CD14-positive monocyte (primary cell): ENCODE measurements at regions not wholly inside any gene's neighbourhood (a gene's known extent, or its start where the extent isn't known, plus 50 kb on each side); places are given as distances from the start of the nearest gene placed in this dataset.

ENCODE experiments used
- DNase-seq, 3 donors: peaks; one replicate each; pipeline ENCODE4 v3.0.0-alpha.2; 2011 to 2022
- H2AFZ ChIP-seq: 2 replicates; pipeline ENCODE4 v1.6.0; 2012; ENCODE audit warnings: mild to moderate bottlenecking, low read depth, low read length, inconsistent platforms; ENCODE audit not compliant: insufficient read depth, poor library complexity, severe bottlenecking
- H3K27ac ChIP-seq, 2 donors: 1 replicate in 1 of 2; 2 replicates in 1 of 2; pipeline ENCODE4 v1.5.1; 2012 to 2013; ENCODE audit warnings: low read length in 2 of 2, control low read depth in 1 of 2, inconsistent platforms in 1 of 2, low read depth in 1 of 2, mild to moderate bottlenecking in 1 of 2
- H3K27me3 ChIP-seq, 2 donors: one replicate each; pipeline versions ENCODE4 v1.6.0 to v1.6.1; 2011 to 2013; ENCODE audit warnings: low read length in 2 of 2; ENCODE audit not compliant: control insufficient read depth in 2 of 2, insufficient read depth in 2 of 2
- H3K36me3 ChIP-seq, 2 donors: replicated peaks in 1 of 2; 1 replicate in 1 of 2; 2 replicates in 1 of 2; pipeline versions ENCODE4 v1.5.1 to v1.6.1; 2012 to 2013; ENCODE audit warnings: low read length in 2 of 2, control low read depth in 1 of 2, inconsistent platforms in 1 of 2, mild to moderate bottlenecking in 1 of 2; ENCODE audit not compliant: insufficient read depth in 2 of 2, control insufficient read depth in 1 of 2
- H3K4me1 ChIP-seq, 2 donors: 1 replicate in 1 of 2; 2 replicates in 1 of 2; pipeline versions ENCODE4 v1.5.1 to v1.6.1; 2012 to 2013; ENCODE audit warnings: low read length in 2 of 2, control low read depth in 1 of 2, inconsistent platforms in 1 of 2, mild to moderate bottlenecking in 1 of 2, moderate library complexity in 1 of 2; ENCODE audit not compliant: insufficient read depth in 2 of 2, control insufficient read depth in 1 of 2
- H3K4me2 ChIP-seq: replicated peaks from 2 replicates; pipeline ENCODE3; 2012; ENCODE audit warnings: low read length, moderate library complexity, mild to moderate bottlenecking; ENCODE audit not compliant: poor library complexity, severe bottlenecking; ENCODE audit errors: extremely low read depth
- H3K4me3 ChIP-seq, 3 experiments: fragments of 200-600 bp in 1 of 3; sonication (generic) in 1 of 3; replicated peaks in 1 of 3; 1 replicate in 2 of 3; 2 replicates in 1 of 3; pipeline ENCODE4 v1.5.1; 2011 to 2013; ENCODE audit warnings: low read length in 3 of 3, mild to moderate bottlenecking in 3 of 3, control low read depth in 2 of 3, low read depth in 2 of 3, inconsistent platforms in 1 of 3, moderate library complexity in 1 of 3
- H3K79me2 ChIP-seq: 2 replicates; pipeline ENCODE4 v1.6.0; 2012; ENCODE audit warnings: mild to moderate bottlenecking, control low read depth, inconsistent platforms, low read length, moderate library complexity; ENCODE audit not compliant: insufficient read depth
- H3K9ac ChIP-seq: 2 replicates; pipeline ENCODE4 v1.6.0; 2017; ENCODE audit warnings: low read length, mild to moderate bottlenecking; ENCODE audit not compliant: insufficient read depth, poor library complexity, severe bottlenecking
- H3K9me3 ChIP-seq, 2 donors: replicated peaks in 1 of 2; 1 replicate in 1 of 2; 2 replicates in 1 of 2; pipeline versions ENCODE4 v1.5.1 to v1.6.1; 2012 to 2013; ENCODE audit warnings: low read length in 2 of 2, control low read depth in 1 of 2; ENCODE audit not compliant: control insufficient read depth in 1 of 2, insufficient read depth in 1 of 2
- H4K20me1 ChIP-seq: 2 replicates; pipeline ENCODE4 v1.6.0; 2012; ENCODE audit warnings: mild to moderate bottlenecking, low read length, control low read depth, moderate library complexity; ENCODE audit not compliant: insufficient read depth
- H3K27ac Mint-ChIP-seq, 7 donors: one replicate each; pipeline ENCODE4 v1.8.0; 2020; ENCODE audit warnings: mild to moderate bottlenecking in 7 of 7, mixed read lengths in 7 of 7, moderate library complexity in 6 of 7, inconsistent platforms in 2 of 7
- H3K27me3 Mint-ChIP-seq, 3 donors: one replicate each; pipeline ENCODE4 v1.8.0; 2021 to 2022; ENCODE audit warnings: low read depth in 3 of 3, mild to moderate bottlenecking in 3 of 3, mixed read lengths in 3 of 3, moderate library complexity in 3 of 3, inconsistent platforms in 1 of 3
- H3K36me3 Mint-ChIP-seq, 2 donors: one replicate each; pipeline ENCODE4 v1.8.0; 2020; ENCODE audit warnings: mixed read lengths in 2 of 2, inconsistent platforms in 1 of 2, mild to moderate bottlenecking in 1 of 2
- H3K4me1 Mint-ChIP-seq: one replicate; pipeline ENCODE4 v1.8.0; 2020; ENCODE audit warnings: mild to moderate bottlenecking, mixed read lengths
- H3K4me3 Mint-ChIP-seq, 2 donors: one replicate each; pipeline ENCODE4 v1.8.0; 2020; ENCODE audit warnings: mild to moderate bottlenecking in 2 of 2, mixed read lengths in 2 of 2, moderate library complexity in 1 of 2
- H3K9me3 Mint-ChIP-seq, 7 donors: one replicate each; pipeline ENCODE4 v1.8.0; 2020 to 2022; ENCODE audit warnings: mixed read lengths in 7 of 7, mild to moderate bottlenecking in 6 of 7, moderate library complexity in 6 of 7, inconsistent platforms in 2 of 7
- WGBS: methylation state at CpG from one replicate; pipeline ENCODE4 v1.1.5; 2013; ENCODE audit warnings: missing lambda C conversion rate; ENCODE audit not compliant: insufficient coverage; 5-methylcytosine and 5-hydroxymethylcytosine counted together
- intact Hi-C, 2 donors: fragments of 100-400 bp; cut with micrococcal nuclease; formaldehyde crosslinking; loops; one replicate each; pipeline versions ENCODE4 v1.15.0 to v1.15.1; 2023
- TF ChIP-seq, protein P1 (sequence below): fragments of 200-600 bp; IDR thresholded peaks from one replicate; pipeline ENCODE4 v1.8.0; 2022; ENCODE audit warnings: antibody characterized with exemption, mild to moderate bottlenecking

DNA sequence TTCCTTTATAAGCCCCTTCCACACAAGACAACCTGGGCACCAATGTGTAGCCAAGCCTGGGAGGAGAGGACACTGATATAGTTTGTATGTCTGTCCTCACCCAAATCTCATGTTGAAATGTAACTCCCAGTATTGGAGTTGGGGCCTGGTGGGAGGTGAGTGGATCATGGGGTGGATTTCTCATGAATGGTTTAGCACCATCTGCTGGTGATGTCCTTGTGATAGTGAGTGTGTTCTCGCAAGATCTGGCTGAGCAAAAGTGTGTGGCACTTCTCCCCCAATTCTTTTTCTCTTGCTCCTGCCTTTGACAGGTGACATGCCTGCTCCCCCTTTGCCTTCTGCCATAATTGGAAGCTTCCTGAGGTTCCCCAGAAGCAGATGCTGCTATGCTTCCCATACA lies 135.8 kb downstream of the USP31 start:
- H3K4me2 ChIP-seq = no peak overlapping the region
- no peak overlapping the region for H3K27ac ChIP-seq
- H3K4me3 Mint-ChIP-seq = no peak overlapping the region
- no peak overlapping the region for H3K4me3 ChIP-seq
- no peak overlapping the region for H3K27ac Mint-ChIP-seq
- no peaks in the 10 kb centered on the region for H4K20me1 ChIP-seq
- no peaks in the 10 kb centered on the region for H3K36me3 Mint-ChIP-seq
- peaks cover 4% of the 10 kb centered on the region for H3K4me1 Mint-ChIP-seq
- no peak overlapping the region for H3K9ac ChIP-seq
- no CpG with 5 or more reads among the region's 1 CpG for WGBS
- H2AFZ ChIP-seq = no peak overlapping the region
- H3K27me3 Mint-ChIP-seq = peaks cover under 1 to 9% (median 3%) of the 10 kb centered on the region in 3 donors
- H3K79me2 ChIP-seq = no peaks in the 10 kb centered on the region
- peaks cover 0 to 7% (median 3%) of the 10 kb centered on the region in 7 donors for H3K9me3 Mint-ChIP-seq
- intact Hi-C loops = no loop called here
- TF ChIP-seq, protein P1, sequence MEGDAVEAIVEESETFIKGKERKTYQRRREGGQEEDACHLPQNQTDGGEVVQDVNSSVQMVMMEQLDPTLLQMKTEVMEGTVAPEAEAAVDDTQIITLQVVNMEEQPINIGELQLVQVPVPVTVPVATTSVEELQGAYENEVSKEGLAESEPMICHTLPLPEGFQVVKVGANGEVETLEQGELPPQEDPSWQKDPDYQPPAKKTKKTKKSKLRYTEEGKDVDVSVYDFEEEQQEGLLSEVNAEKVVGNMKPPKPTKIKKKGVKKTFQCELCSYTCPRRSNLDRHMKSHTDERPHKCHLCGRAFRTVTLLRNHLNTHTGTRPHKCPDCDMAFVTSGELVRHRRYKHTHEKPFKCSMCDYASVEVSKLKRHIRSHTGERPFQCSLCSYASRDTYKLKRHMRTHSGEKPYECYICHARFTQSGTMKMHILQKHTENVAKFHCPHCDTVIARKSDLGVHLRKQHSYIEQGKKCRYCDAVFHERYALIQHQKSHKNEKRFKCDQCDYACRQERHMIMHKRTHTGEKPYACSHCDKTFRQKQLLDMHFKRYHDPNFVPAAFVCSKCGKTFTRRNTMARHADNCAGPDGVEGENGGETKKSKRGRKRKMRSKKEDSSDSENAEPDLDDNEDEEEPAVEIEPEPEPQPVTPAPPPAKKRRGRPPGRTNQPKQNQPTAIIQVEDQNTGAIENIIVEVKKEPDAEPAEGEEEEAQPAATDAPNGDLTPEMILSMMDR = no peak
- H3K4me1 ChIP-seq = no peaks in the 10 kb centered on the region
- no peaks in the 10 kb centered on the region for H3K9me3 ChIP-seq
- no peaks in the 10 kb centered on the region for H3K36me3 ChIP-seq
- DNase-seq = no peak
- H3K27me3 ChIP-seq = no peaks in the 10 kb centered on the region

DNA sequence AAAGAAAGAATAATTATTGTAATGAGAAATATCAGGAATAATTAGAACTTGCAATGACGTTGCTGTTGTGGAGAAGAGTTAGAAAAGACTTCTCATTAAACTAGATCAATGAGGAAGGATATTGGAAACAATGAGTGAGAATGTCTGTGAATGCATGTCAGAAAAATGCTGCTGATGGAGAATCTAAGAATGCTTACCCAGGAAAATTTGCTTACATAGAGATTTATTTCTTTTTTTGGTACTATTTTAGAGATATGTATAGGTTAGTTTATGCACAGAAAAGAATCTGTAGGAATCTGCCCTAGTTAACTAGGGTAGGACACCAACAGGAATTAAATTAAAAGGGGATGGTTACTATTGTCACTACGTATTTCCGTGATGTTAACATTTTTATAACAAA lies 140.2 kb downstream of the USP31 start:
- Mint-ChIP-seq H3K9me3 (peaks cover 0 to 6% (median 1%) of the 10 kb centered on the region in 7 donors), H3K4me3 (no peak overlapping the region), H3K27ac (no peak overlapping the region), H3K36me3 (no peaks in the 10 kb centered on the region), H3K4me1 (peaks cover 9% of the 10 kb centered on the region), H3K27me3 (peaks cover 0 to 5% (median 4%) of the 10 kb centered on the region in 3 donors)
- no peaks in the 10 kb centered on the region for H3K36me3 ChIP-seq
- no CpG with 5 or more reads among the region's 3 CpGs for WGBS
- no peaks in the 10 kb centered on the region for H3K9me3 ChIP-seq
- no peak overlapping the region for H3K27ac ChIP-seq
- H3K79me2 ChIP-seq = no peaks in the 10 kb centered on the region
- H3K27me3 ChIP-seq = no peaks in the 10 kb centered on the region
- intact Hi-C loops = no loop called here
- DNase-seq = no peak
- H3K4me1 ChIP-seq = no peaks in the 10 kb centered on the region
- no peak overlapping the region for H3K4me2 ChIP-seq
- no peak overlapping the region for H3K9ac ChIP-seq
- H4K20me1 ChIP-seq = no peaks in the 10 kb centered on the region
- no peak overlapping the region for H3K4me3 ChIP-seq
- TF ChIP-seq, protein P1 = no peak
- no peak overlapping the region for H2AFZ ChIP-seq
